ENCODE measurements at regions not wholly inside any gene's neighbourhood (a gene's known extent, or its start where the extent isn't known, plus 50 kb on each side); places are given as distances from the start of the nearest gene placed in this dataset.

GRCh38 chrX:40258909-40259308 is 161.2 kb upstream of the BCOR start:
- no peaks in the 10 kb centered on the region for H3K36me3 ChIP-seq
- no peak for TF ChIP-seq CTCF (IDR thresholded peaks at IDR 0.05; ENCODE audit: low read depth, low read length)
- no peak overlapping the region for H3K27ac ChIP-seq
- H3K27me3 ChIP-seq = no peaks in the 10 kb centered on the region
- no peak for DNase-seq (ENCODE audit: low read depth in 1 of 2, low spot score in 1 of 2)
- no peaks in the 10 kb centered on the region for H3K4me1 ChIP-seq (ENCODE audit: low read depth)
- H3K9me3 ChIP-seq (ENCODE audit: low read depth) = no peaks in the 10 kb centered on the region
- no peak overlapping the region for H3K4me3 ChIP-seq

GRCh38 chrX:40253771-40254170 is 156.0 kb upstream of the BCOR start:
- Histone ChIP-seq H3K4me1 (ENCODE audit: low read depth) (no peaks in the 10 kb centered on the region), H3K27me3 (no peaks in the 10 kb centered on the region), H3K9me3 (ENCODE audit: low read depth) (no peaks in the 10 kb centered on the region), H3K27ac (no peak overlapping the region), H3K4me3 (no peak overlapping the region), H3K36me3 (no peaks in the 10 kb centered on the region)
- no peak for DNase-seq (ENCODE audit: low read depth in 1 of 2, low spot score in 1 of 2)
- TF ChIP-seq CTCF (IDR thresholded peaks at IDR 0.05; ENCODE audit: low read depth, low read length) = no peak

GRCh38 chrX:40249582-40249981 is 151.8 kb upstream of the BCOR start:
- H3K27me3 ChIP-seq = no peaks in the 10 kb centered on the region
- TF ChIP-seq CTCF (IDR thresholded peaks at IDR 0.05; ENCODE audit: low read depth, low read length) = no peak
- no peak overlapping the region for H3K27ac ChIP-seq
- H3K4me1 ChIP-seq (ENCODE audit: low read depth) = no peaks in the 10 kb centered on the region
- no peak for DNase-seq (ENCODE audit: low read depth in 1 of 2, low spot score in 1 of 2)
- no peak overlapping the region for H3K4me3 ChIP-seq
- no peaks in the 10 kb centered on the region for H3K36me3 ChIP-seq
- no peaks in the 10 kb centered on the region for H3K9me3 ChIP-seq (ENCODE audit: low read depth)

- no peak for TF ChIP-seq CTCF (IDR thresholded peaks at IDR 0.05; ENCODE audit: low read depth, low read length)
- Histone ChIP-seq H3K4me1 (ENCODE audit: low read depth) (no peaks in the 10 kb centered on the region), H3K36me3 (no peaks in the 10 kb centered on the region), H3K4me3 (no peak overlapping the region), H3K9me3 (ENCODE audit: low read depth) (no peaks in the 10 kb centered on the region), H3K27ac (no peak overlapping the region), H3K27me3 (no peaks in the 10 kb centered on the region)
- DNase-seq (ENCODE audit: low read depth in 1 of 2, low spot score in 1 of 2) = no peak
Observed at GRCh38 chrX:40248822-40249221, 151.1 kb upstream of the BCOR start.

- H3K27ac ChIP-seq = no peak overlapping the region
- H3K27me3 ChIP-seq = no peaks in the 10 kb centered on the region
- no peaks in the 10 kb centered on the region for H3K36me3 ChIP-seq
- no peaks in the 10 kb centered on the region for H3K4me1 ChIP-seq (ENCODE audit: low read depth)
- H3K4me3 ChIP-seq = no peak overlapping the region
- no peak for TF ChIP-seq CTCF (IDR thresholded peaks at IDR 0.05; ENCODE audit: low read depth, low read length)
- no peaks in the 10 kb centered on the region for H3K9me3 ChIP-seq (ENCODE audit: low read depth)
- peak in 1 of 2 donors; percentile 21 for DNase-seq (ENCODE audit: low read depth in 1 of 2, low spot score in 1 of 2)
Observed at GRCh38 chrX:40247848-40248622, 150.3 kb upstream of the BCOR start.

All from cardiac muscle cell (in vitro differentiated cells and primary cell).